Fibroblast of pulmonary artery (primary cell): ENCODE measurements at regions not wholly inside any gene's neighbourhood (a gene's known extent, or its start where the extent isn't known, plus 50 kb on each side); places are given as distances from the start of the nearest gene placed in this dataset.

ENCODE experiments used
- DNase-seq: peaks from one replicate; pipeline ENCODE4 v3.0.0-alpha.2; 2010; ENCODE audit warnings: low read depth
- H3K4me3 ChIP-seq: replicated peaks from 2 replicates; pipeline ENCODE4 v1.5.1; 2011; ENCODE audit warnings: low read depth, mild to moderate bottlenecking, control low read depth, low read length, moderate library complexity
- CTCF ChIP-seq: IDR thresholded peaks from 2 replicates; pipeline ENCODE4 v1.5.1; 2011; ENCODE audit warnings: mild to moderate bottlenecking, control low read depth, low read length, inconsistent platforms; ENCODE audit errors: missing control alignments

DNA sequence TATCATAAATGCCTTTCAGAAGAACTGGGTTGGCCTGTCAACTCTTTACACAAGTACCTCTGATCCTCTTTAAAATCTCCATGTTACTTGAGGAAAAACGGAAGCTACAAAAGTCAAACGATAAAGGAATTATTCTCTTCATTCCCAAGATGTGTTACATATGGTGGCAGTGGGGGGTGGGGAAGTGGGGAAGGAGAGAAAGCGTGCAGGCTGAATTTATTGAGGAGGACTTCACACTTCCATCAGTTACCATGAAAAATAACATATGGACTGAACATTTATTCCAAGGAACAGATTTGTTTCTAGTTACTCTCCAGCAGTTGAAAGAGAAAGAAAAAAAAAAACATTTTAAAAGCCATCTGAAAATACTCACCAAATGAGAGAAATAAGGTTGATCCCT is 474.4 kb upstream of the DCN start:
- TF ChIP-seq CTCF, result no peak
- H3K4me3 ChIP-seq, result no peak overlapping the region
- no peak for DNase-seq

GRCh38 chr12:91655966-91656365 is 473.3 kb upstream of the DCN start:
- no peak overlapping the region for H3K4me3 ChIP-seq
- DNase-seq, result no peak
- no peak for TF ChIP-seq CTCF

- H3K4me3 ChIP-seq, result no peak overlapping the region
- no peak for TF ChIP-seq CTCF
- no peak for DNase-seq
These were observed 471.5 kb upstream of the DCN start for GRCh38 chr12:91654087-91654486.

GRCh38 chr12:91651728-91652127 is 469.1 kb upstream of the DCN start:
- no peak for TF ChIP-seq CTCF
- DNase-seq, result no peak
- no peak overlapping the region for H3K4me3 ChIP-seq

DNA sequence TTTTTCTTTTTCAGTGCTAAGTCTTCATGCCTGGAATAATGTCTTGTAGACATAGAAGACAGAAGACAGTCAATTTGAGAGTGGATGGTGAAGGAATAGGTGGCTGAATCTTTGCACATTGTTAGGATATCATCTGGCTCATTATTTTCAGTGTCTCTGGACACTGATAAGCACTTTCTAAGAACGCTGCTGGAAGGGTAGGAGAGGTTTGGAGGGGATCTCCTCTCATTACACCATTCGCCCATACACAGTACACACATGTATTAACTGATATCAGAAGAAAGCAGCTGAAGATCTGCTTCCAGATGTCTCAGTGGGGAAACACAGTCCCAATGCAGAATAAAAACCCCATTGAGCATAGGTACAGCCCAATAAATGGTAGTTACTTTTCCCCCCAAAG is 461.1 kb upstream of the DCN start:
- no peak for DNase-seq
- H3K4me3 ChIP-seq, result no peak overlapping the region
- no peak for TF ChIP-seq CTCF

- no peak for TF ChIP-seq CTCF
- no peak overlapping the region for H3K4me3 ChIP-seq
- no peak for DNase-seq
These were observed 457.4 kb upstream of the DCN start for GRCh38 chr12:91640021-91640420.

DNA sequence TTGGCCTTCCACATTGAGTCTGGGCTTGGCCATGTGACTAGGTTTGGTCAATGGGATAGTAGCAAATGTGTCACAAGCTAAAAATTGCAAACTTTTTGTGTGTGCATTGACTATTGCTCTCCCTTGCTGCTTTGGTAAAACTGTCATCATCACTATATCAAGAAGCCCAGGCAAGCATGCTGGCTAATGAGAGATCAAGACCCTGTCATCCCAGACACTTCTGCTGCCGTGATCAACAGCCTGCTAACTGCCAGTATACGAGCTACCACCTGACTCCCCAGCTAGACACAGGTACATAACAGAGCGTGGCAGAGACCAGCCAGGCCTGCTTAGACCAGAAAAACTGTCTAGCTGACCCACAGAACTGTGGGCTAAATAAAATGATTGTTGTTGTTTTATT is 456.7 kb upstream of the DCN start:
- no peak for DNase-seq
- H3K4me3 ChIP-seq, result no peak overlapping the region
- no peak for TF ChIP-seq CTCF
